IPS-20b (cell line): ENCODE measurements at regions not wholly inside any gene's neighbourhood (a gene's known extent, or its start where the extent isn't known, plus 50 kb on each side); places are given as distances from the start of the nearest gene placed in this dataset.
"Not testable (repeated sequence)": the region's sequence is repeated elsewhere in the genome, so short reads cannot be mapped to it uniquely, and the experiment has no call there.

Experiments
- H3K27ac ChIP-seq: one replicate; pipeline ENCODE4 v1.5.1; 2013; ENCODE audit warnings: low read length
- H3K27me3 ChIP-seq: 2 replicates; pipeline ENCODE4 v1.6.1; 2013; ENCODE audit warnings: mild to moderate bottlenecking, low read length, inconsistent platforms; ENCODE audit not compliant: insufficient read depth
- H3K36me3 ChIP-seq: 2 replicates; pipeline ENCODE4 v1.6.1; 2013; ENCODE audit warnings: low read depth, mild to moderate bottlenecking, inconsistent platforms, low read length, moderate library complexity; ENCODE audit not compliant: insufficient read depth
- H3K4me1 ChIP-seq: 2 replicates; pipeline ENCODE4 v1.6.1; 2013; ENCODE audit warnings: mild to moderate bottlenecking, control low read depth, inconsistent platforms, low read length, moderate library complexity; ENCODE audit not compliant: insufficient read depth
- H3K4me3 ChIP-seq: 2 replicates; pipeline ENCODE4 v1.5.1; 2013; ENCODE audit warnings: mild to moderate bottlenecking, low read length, inconsistent platforms
- H3K9ac ChIP-seq: 2 replicates; pipeline ENCODE4 v1.6.1; 2013; ENCODE audit warnings: low read depth, mild to moderate bottlenecking, inconsistent platforms, low read length, moderate library complexity
- H3K9me3 ChIP-seq: 2 replicates; pipeline ENCODE4 v1.6.1; 2013; ENCODE audit warnings: mild to moderate bottlenecking, low read depth, low read length, inconsistent platforms; ENCODE audit not compliant: insufficient read depth

- no peaks in the 10 kb centered on the region for H3K27me3 ChIP-seq
- no peaks in the 10 kb centered on the region for H3K36me3 ChIP-seq
- H3K4me1 ChIP-seq = no peaks in the 10 kb centered on the region
- no peak overlapping the region for H3K27ac ChIP-seq
- H3K9me3 ChIP-seq = no peaks in the 10 kb centered on the region
- H3K9ac ChIP-seq = no peak overlapping the region
- H3K4me3 ChIP-seq = no peak overlapping the region
These were observed 1432.4 kb downstream of the FAM181B start for GRCh38 chr11:81301166-81301830.

DNA sequence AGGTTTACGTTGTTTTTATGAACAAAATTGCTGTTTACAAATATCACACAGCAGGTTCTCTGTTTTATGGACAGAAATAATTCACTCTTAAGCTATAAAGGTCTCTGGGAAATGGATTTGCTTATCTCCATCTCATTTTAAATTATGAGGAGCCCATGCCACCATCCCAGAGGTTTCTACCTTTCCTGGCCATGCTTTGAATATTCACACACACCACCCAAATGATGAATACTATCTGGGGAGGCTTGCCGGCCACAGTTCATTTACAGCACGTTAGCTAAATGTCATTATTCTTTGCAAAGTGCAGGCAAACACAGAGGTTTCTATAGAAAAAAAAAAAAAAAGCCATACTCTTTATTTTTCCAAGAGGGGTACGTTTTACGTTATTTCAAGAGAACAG lies 1446.7 kb downstream of the FAM181B start:
- Histone ChIP-seq H3K4me3 (no peak overlapping the region), H3K27ac (no peak overlapping the region), H3K4me1 (peaks cover 4% of the 10 kb centered on the region; the same call in 1 of the 2 replicates), H3K9ac (no peak overlapping the region), H3K27me3 (no peaks in the 10 kb centered on the region), H3K36me3 (no peaks in the 10 kb centered on the region), H3K9me3 (peaks cover 5% of the 10 kb centered on the region)

GRCh38 chr11:81286550-81286949 lies 1447.1 kb downstream of the FAM181B start:
- H3K4me3 ChIP-seq = no peak overlapping the region
- no peaks in the 10 kb centered on the region for H3K27me3 ChIP-seq
- no peak overlapping the region for H3K27ac ChIP-seq
- H3K9ac ChIP-seq = no peak overlapping the region
- H3K36me3 ChIP-seq = no peaks in the 10 kb centered on the region
- peaks cover 5% of the 10 kb centered on the region for H3K9me3 ChIP-seq
- peaks cover 4% of the 10 kb centered on the region; the same call in 1 of the 2 replicates for H3K4me1 ChIP-seq

DNA sequence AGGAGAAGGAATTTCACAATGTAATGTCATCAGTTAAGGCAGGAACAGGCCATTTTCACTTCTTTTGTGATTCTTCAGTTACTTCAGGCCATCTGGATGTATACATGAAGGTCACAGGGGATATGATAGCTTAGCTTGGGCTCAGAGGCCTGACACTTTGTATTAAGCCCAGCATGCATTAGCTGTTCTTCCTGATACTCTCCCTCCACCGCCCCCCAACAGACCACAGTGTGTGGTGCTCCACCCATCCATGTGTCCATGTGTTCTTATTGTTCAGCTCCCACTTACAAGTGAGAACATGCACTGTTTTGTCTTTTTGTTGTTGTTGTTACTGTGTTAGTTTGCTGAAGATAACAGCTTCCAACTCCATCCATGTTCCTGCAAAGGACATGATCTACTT lies 1453.4 kb downstream of the FAM181B start:
- H3K27me3 ChIP-seq, H3K4me1 ChIP-seq, H3K9me3 ChIP-seq, H3K27ac ChIP-seq, H3K36me3 ChIP-seq, H3K9ac ChIP-seq, H3K4me3 ChIP-seq: not testable (repeated sequence)

- Histone ChIP-seq H3K27me3 (no peaks in the 10 kb centered on the region), H3K4me3 (no peak overlapping the region), H3K9me3 (no peaks in the 10 kb centered on the region), H3K27ac (no peak overlapping the region), H3K4me1 (no peaks in the 10 kb centered on the region), H3K36me3 (no peaks in the 10 kb centered on the region), H3K9ac (no peak overlapping the region)
These were observed 1454.7 kb downstream of the FAM181B start for GRCh38 chr11:81278991-81279390.

DNA sequence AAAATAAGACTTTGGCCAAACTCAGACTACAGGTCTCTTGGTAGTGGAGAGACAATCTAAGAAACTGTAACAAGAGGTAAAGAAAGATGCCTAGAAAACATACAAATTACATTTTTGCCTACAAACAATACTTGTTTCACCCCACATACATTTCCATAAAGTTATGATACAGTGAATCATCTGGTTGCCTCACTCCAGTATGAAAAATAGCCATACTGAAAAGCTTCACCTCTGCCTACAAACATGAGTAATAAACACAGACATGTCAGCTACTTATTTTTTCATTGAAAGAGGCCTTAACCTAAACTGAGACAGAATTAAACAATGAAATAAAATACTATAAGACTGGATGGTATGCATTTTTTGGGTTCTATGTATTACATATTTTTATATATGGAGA lies 1463.0 kb downstream of the FAM181B start:
- Histone ChIP-seq H3K27me3 (no peaks in the 10 kb centered on the region), H3K9ac (no peak overlapping the region)

GRCh38 chr11:81267246-81267645 lies 1466.4 kb downstream of the FAM181B start:
- H3K9me3 ChIP-seq = no peaks in the 10 kb centered on the region
- H3K4me3 ChIP-seq = no peak overlapping the region
- no peaks in the 10 kb centered on the region; the same call in 1 of the 2 replicates for H3K4me1 ChIP-seq
- no peaks in the 10 kb centered on the region for H3K27me3 ChIP-seq
- H3K36me3 ChIP-seq = no peaks in the 10 kb centered on the region
- H3K9ac ChIP-seq = no peak overlapping the region
- no peak overlapping the region for H3K27ac ChIP-seq

More for the DNA sequence above, 1463.0 kb downstream of the FAM181B start:
- H3K4me1 ChIP-seq = no peaks in the 10 kb centered on the region; the same call in 1 of the 2 replicates
- no peak overlapping the region for H3K27ac ChIP-seq
- no peaks in the 10 kb centered on the region for H3K36me3 ChIP-seq
- no peak overlapping the region for H3K4me3 ChIP-seq
- no peaks in the 10 kb centered on the region for H3K9me3 ChIP-seq

GRCh38 chr11:81259471-81259870 lies 1474.2 kb downstream of the FAM181B start:
- Histone ChIP-seq H3K9me3 (no peaks in the 10 kb centered on the region), H3K9ac (no peak overlapping the region), H3K27ac (no peak overlapping the region), H3K4me1 (no peaks in the 10 kb centered on the region), H3K27me3 (no peaks in the 10 kb centered on the region), H3K36me3 (no peaks in the 10 kb centered on the region), H3K4me3 (no peak overlapping the region)

- Histone ChIP-seq H3K36me3 (no peaks in the 10 kb centered on the region), H3K4me3 (no peak overlapping the region), H3K9me3 (no peaks in the 10 kb centered on the region), H3K27ac (no peak overlapping the region), H3K27me3 (no peaks in the 10 kb centered on the region), H3K9ac (no peak overlapping the region), H3K4me1 (no peaks in the 10 kb centered on the region)
These were observed 1477.8 kb downstream of the FAM181B start for GRCh38 chr11:81255895-81256294.

DNA sequence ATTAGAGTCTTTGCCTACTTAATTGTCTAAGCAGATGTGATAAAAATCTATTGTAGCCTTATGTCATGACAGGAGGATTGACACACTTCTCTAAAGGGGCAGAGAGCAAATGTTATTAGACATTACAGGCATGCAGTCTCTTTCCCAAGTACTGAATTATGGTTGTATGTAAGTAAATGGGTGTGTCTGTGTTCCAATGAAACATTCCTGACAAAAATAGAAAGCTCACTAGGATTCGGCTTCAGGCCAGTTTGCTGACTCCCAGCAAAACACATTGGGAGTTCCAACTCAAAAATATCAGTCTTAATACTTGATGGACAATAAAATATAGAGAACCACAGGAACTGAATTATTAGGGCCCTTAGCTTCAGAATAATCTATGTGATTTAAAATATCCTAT lies 1480.4 kb downstream of the FAM181B start:
- Histone ChIP-seq H3K4me3 (no peak overlapping the region), H3K27me3 (no peaks in the 10 kb centered on the region), H3K9ac (no peak overlapping the region), H3K36me3 (no peaks in the 10 kb centered on the region), H3K27ac (no peak overlapping the region), H3K9me3 (no peaks in the 10 kb centered on the region), H3K4me1 (no peaks in the 10 kb centered on the region)

DNA sequence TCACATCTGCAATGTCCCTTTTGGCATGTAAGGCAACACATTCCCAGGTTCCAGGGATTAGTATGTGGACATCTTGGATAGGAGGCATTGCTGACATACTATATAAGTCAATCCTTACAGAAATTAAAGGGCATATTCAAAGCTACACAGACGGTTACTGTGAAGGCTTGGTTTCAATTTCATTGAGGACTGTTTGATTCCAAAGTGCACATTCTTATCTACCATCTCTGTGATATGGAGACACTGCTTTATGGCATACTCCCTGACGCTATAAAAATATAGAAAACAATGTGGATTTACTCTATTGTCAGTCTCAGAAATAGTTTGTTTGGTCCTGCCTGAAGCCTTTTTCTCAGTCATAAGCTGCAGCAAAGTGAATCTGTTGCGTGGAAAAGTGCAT lies 1486.7 kb downstream of the FAM181B start:
- H3K27me3 ChIP-seq = no peaks in the 10 kb centered on the region
- H3K4me1 ChIP-seq = no peaks in the 10 kb centered on the region
- no peak overlapping the region for H3K9ac ChIP-seq
- no peak overlapping the region for H3K27ac ChIP-seq
- no peaks in the 10 kb centered on the region for H3K9me3 ChIP-seq
- H3K36me3 ChIP-seq = no peaks in the 10 kb centered on the region
- H3K4me3 ChIP-seq = no peak overlapping the region

- Histone ChIP-seq H3K9me3 (no peaks in the 10 kb centered on the region), H3K4me1 (no peaks in the 10 kb centered on the region), H3K4me3 (no peak overlapping the region), H3K27ac (no peak overlapping the region), H3K27me3 (no peaks in the 10 kb centered on the region), H3K9ac (no peak overlapping the region), H3K36me3 (no peaks in the 10 kb centered on the region)
These were observed 1487.9 kb downstream of the FAM181B start for GRCh38 chr11:81245791-81246190.
